Urinary bladder (tissue), 3 donors: ENCODE measurements at regions not wholly inside any gene's neighbourhood (a gene's known extent, or its start where the extent isn't known, plus 50 kb on each side); places are given as distances from the start of the nearest gene placed in this dataset.

Experiments used
- DNase-seq: peaks from one replicate; pipeline ENCODE4 v3.0.0-alpha.2; 2015; ENCODE audit errors: extremely low spot score
- H3K27ac ChIP-seq: one replicate; pipeline ENCODE4 v1.5.1; 2013; ENCODE audit warnings: low read depth, mild to moderate bottlenecking, moderate library complexity
- H3K36me3 ChIP-seq: one replicate; pipeline ENCODE4 v1.6.1; 2013; ENCODE audit warnings: mild to moderate bottlenecking, moderate library complexity; ENCODE audit not compliant: insufficient read depth
- H3K4me1 ChIP-seq: one replicate; pipeline ENCODE4 v1.6.1; 2013; ENCODE audit warnings: mild to moderate bottlenecking, moderate library complexity; ENCODE audit not compliant: insufficient read depth
- H3K4me3 ChIP-seq: one replicate; pipeline ENCODE4 v1.5.1; 2013; ENCODE audit warnings: low read depth, low read length
- WGBS: extraction: QIAGEN DNeasy Blood & Tissue Kit; methylation state at CpG from one replicate; pipeline ENCODE4 v1.1.7; 2013; 5-methylcytosine and 5-hydroxymethylcytosine counted together
- donor health status: healthy with polysubstance abuse.
- donor health status: healthy.

DNA sequence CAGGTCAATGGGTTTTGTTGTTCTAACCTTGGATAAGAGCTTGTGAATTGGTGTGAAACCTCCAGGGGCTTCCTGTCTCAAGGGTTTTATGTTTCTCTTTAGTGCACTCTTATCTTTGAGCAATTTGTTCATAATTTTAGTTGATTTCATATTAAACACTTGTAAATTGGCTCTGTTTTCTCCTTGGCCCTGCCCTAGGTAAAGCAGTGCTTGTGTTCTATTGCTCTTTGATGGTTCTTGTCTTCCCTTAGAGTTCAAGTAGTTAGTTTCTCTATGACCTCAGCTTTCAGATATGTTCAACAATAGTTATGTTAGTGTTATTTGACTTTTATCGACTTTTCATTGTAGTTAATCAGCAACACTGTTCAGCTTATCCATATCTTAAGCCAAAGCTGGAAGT is 566.4 kb upstream of the POT1 start:
- no peaks in the 10 kb centered on the region for H3K4me1 ChIP-seq
- no peak for DNase-seq
- no peaks in the 10 kb centered on the region for H3K36me3 ChIP-seq
- WGBS: 82% methylated on average over 1 of the region's 1 CpG
- no peak overlapping the region for H3K4me3 ChIP-seq
- H3K27ac ChIP-seq: no peak overlapping the region

- H3K27ac ChIP-seq: no peak overlapping the region
- 50% methylated on average over 1 of the region's 1 CpG for WGBS
- H3K4me3 ChIP-seq: no peak overlapping the region
- no peaks in the 10 kb centered on the region for H3K36me3 ChIP-seq
- DNase-seq: no peak
- H3K4me1 ChIP-seq: no peaks in the 10 kb centered on the region
Measured at GRCh38 chr7:125492521-125492920, 562.9 kb upstream of the POT1 start.

GRCh38 chr7:125491137-125491536 is 561.5 kb upstream of the POT1 start:
- no peak for DNase-seq
- 53% methylated on average over 1 of the region's 1 CpG for WGBS

DNA sequence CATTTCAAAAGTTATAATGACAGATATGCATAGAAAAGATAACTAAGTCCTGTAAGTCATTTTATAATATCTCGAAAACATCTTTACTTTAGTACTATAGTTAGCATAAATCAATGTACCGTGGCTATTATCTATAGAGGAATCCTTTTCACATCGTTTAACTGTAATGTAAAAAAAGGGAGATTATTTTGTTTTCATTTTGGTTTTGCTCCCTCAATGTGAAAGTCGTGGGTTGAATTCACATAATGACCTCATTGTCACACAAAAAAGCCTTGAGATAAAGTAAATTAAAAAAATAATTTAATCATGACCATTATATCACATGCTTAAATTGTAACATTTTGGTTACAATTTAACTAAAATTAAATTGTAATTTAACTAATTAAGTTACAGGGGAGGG is 560.5 kb upstream of the POT1 start:
- no peak overlapping the region for H3K27ac ChIP-seq
- WGBS: 44% methylated on average over 4 of the region's 4 CpGs
- H3K4me1 ChIP-seq: no peaks in the 10 kb centered on the region
- H3K36me3 ChIP-seq: no peaks in the 10 kb centered on the region
- no peak for DNase-seq
- no peak overlapping the region for H3K4me3 ChIP-seq

More at GRCh38 chr7:125491137-125491536, 561.5 kb upstream of the POT1 start:
- Histone ChIP-seq H3K4me3 (no peak overlapping the region), H3K36me3 (no peaks in the 10 kb centered on the region), H3K27ac (no peak overlapping the region), H3K4me1 (no peaks in the 10 kb centered on the region)

GRCh38 chr7:125485223-125485622 is 555.6 kb upstream of the POT1 start:
- H3K27ac ChIP-seq: no peak overlapping the region
- WGBS: 88% methylated on average over 2 of the region's 2 CpGs
- H3K36me3 ChIP-seq: no peaks in the 10 kb centered on the region
- H3K4me3 ChIP-seq: no peak overlapping the region
- no peaks in the 10 kb centered on the region for H3K4me1 ChIP-seq
- no peak for DNase-seq

DNA sequence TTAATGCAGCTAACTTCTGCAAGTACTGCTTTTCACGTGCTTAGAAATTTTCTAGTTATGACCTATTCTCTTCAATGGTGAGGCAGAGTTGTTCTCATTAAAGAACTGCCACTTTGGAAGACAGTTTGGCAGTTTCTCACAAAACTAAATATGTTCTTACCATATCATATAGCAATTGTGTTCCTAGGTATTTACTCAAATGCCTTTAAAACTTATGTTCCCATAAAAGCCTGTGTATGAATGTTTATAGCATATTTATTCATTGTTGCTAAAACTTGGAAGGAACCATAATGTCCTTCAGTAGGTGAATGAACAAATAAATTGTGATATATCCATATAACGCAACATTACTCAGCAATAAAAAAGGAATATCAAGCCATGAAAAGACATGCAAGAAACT is 555.1 kb upstream of the POT1 start:
- 84% methylated on average over 2 of the region's 2 CpGs for WGBS
- Histone ChIP-seq H3K36me3 (no peaks in the 10 kb centered on the region), H3K27ac (no peak overlapping the region), H3K4me1 (no peaks in the 10 kb centered on the region), H3K4me3 (no peak overlapping the region)
- DNase-seq: no peak

DNA sequence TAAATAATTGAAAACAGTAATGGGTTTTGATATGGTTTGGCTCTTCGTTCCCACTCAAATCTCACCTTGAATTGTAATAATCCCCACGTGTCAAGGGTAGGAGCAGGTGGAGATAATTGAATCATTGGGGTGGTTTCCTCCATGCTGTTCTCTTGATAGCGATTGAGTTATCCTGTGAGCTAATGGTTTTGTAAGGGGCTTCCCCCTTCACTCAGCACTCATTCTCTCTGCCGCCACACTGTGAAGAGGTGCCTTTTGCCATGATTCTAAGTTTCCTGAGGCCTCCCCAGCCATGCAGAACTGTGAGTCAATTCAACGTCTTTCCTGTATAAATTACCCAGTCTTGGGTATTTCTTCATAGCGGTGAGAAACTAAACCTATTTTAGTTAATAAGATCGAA is 551.7 kb upstream of the POT1 start:
- no peaks in the 10 kb centered on the region for H3K4me1 ChIP-seq
- no peak overlapping the region for H3K27ac ChIP-seq
- no peaks in the 10 kb centered on the region for H3K36me3 ChIP-seq
- 90% methylated on average over 7 of the region's 7 CpGs for WGBS
- DNase-seq: no peak
- no peak overlapping the region for H3K4me3 ChIP-seq

DNA sequence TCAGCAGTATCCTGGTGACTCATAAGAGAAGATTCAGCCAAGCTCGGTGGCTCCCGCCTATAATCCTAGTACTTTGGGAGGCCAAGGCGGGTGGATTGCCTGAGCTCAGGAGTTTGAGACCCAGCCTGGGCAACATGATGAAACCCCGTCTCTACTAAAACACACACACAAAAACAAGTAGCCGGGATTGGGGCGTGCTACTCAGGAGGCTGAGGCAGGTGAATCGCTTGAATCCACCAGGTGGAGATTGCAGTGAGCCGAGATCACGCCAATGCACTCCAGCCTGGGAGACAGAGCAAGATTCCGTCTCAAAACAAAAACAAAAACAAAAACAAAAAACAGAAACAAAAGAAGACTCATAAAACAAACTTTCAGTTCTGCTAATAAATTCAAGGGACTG is 551.1 kb upstream of the POT1 start:
- H3K36me3 ChIP-seq: no peaks in the 10 kb centered on the region
- H3K4me1 ChIP-seq: no peaks in the 10 kb centered on the region
- no peak overlapping the region for H3K4me3 ChIP-seq
- H3K27ac ChIP-seq: no peak overlapping the region
- 94% methylated on average over 10 of the region's 10 CpGs for WGBS
- no peak for DNase-seq

- Histone ChIP-seq H3K27ac (no peak overlapping the region), H3K4me3 (no peak overlapping the region), H3K4me1 (no peaks in the 10 kb centered on the region), H3K36me3 (no peaks in the 10 kb centered on the region)
- 97% methylated on average over 16 of the region's 16 CpGs for WGBS
- no peak for DNase-seq
Measured at GRCh38 chr7:125468855-125469174, 539.2 kb upstream of the POT1 start.

- 90% methylated on average over 17 of the region's 17 CpGs for WGBS
- no peak for DNase-seq
Measured at GRCh38 chr7:125467996-125468854, 538.6 kb upstream of the POT1 start.

DNA sequence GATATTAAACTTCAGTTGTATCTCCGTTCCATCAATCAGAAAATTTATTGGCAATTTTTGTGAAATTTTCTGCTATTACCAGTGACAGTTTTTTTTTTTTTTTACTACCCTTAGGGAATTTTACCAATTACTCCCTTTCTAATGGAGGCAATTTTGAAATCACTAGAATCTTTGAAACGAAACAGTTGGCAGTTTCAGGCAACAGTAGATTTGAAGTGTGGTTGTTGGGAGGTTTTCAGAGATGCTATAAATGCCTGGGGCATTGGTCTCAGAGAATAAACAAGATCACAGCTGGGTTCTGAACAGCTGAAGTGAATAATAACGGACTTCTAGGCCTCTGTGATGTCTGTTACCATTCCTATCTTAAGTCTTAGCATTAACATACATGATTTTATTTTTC is 535.9 kb upstream of the POT1 start:
- Histone ChIP-seq H3K36me3 (no peaks in the 10 kb centered on the region), H3K4me3 (no peak overlapping the region), H3K4me1 (no peaks in the 10 kb centered on the region), H3K27ac (no peak overlapping the region)
- 62% methylated on average over 3 of the region's 3 CpGs for WGBS
- no peak for DNase-seq

More at GRCh38 chr7:125467996-125468854, 538.6 kb upstream of the POT1 start:
- Histone ChIP-seq H3K27ac (no peak overlapping the region), H3K36me3 (no peaks in the 10 kb centered on the region), H3K4me3 (no peak overlapping the region), H3K4me1 (no peaks in the 10 kb centered on the region)

GRCh38 chr7:125462615-125463014 is 533.0 kb upstream of the POT1 start:
- no peak overlapping the region for H3K4me3 ChIP-seq
- WGBS: 96% methylated on average over 2 of the region's 2 CpGs
- H3K4me1 ChIP-seq: no peaks in the 10 kb centered on the region
- no peak overlapping the region for H3K27ac ChIP-seq
- H3K36me3 ChIP-seq: no peaks in the 10 kb centered on the region
- DNase-seq: no peak

DNA sequence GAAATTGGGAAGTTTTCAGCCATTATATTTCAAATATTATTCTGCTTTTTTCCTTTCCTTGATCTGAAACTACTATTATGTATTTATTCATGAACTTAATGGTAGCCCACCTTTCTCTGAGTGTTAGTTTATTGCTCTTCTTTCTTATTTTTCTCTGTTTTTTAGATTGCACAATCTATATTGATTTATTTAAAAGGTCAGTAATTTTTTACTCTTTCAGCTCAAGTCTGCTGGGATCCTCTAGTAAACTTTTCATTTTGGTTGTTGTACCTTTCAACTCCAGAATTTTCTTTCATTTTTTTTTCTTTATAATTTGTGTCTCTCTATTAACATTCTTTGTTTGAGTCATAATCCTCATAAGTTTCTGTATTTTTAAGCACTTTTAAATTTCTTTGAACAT is 529.4 kb upstream of the POT1 start:
- no peak for DNase-seq
- no peak overlapping the region for H3K27ac ChIP-seq
- H3K36me3 ChIP-seq: no peaks in the 10 kb centered on the region
- H3K4me1 ChIP-seq: no peaks in the 10 kb centered on the region
- H3K4me3 ChIP-seq: no peak overlapping the region

GRCh38 chr7:125450749-125451148 is 521.1 kb upstream of the POT1 start:
- no peak for DNase-seq
- no peaks in the 10 kb centered on the region for H3K4me1 ChIP-seq
- no peak overlapping the region for H3K4me3 ChIP-seq
- H3K27ac ChIP-seq: no peak overlapping the region
- no peaks in the 10 kb centered on the region for H3K36me3 ChIP-seq

DNA sequence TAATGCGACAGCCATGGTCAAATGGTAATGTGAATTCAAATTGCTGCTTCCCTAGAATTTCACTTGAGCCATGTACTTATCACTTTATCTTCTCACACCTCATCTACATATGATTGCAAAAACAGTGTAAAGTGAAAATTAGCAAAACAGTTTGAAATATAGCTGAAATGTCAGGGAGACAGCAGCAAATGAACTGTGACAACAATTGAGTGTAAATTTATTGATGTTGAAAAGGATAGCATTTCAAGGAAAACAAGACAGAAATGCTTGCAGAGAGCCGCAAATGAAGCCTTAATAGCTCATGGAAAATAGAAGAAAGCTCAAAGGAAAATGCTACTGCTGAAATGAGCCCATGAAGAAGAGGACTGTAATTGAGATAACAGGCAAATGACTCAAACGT is 516.2 kb upstream of the POT1 start:
- H3K4me3 ChIP-seq: no peak overlapping the region
- no peaks in the 10 kb centered on the region for H3K4me1 ChIP-seq
- WGBS: 75% methylated on average over 3 of the region's 3 CpGs
- DNase-seq: no peak
- no peaks in the 10 kb centered on the region for H3K36me3 ChIP-seq
- H3K27ac ChIP-seq: no peak overlapping the region
